HG02973 (cell line): ENCODE measurements at regions not wholly inside any gene's neighbourhood (a gene's known extent, or its start where the extent isn't known, plus 50 kb on each side); places are given as distances from the start of the nearest gene placed in this dataset.

Experiments used
- ATAC-seq: cut with Tn5 transposase; IDR thresholded peaks from one replicate; pipeline ENCODE4 v1.9.1; 2021; ENCODE audit warnings: moderate library complexity; ENCODE audit not compliant: unreplicated experiment

DNA sequence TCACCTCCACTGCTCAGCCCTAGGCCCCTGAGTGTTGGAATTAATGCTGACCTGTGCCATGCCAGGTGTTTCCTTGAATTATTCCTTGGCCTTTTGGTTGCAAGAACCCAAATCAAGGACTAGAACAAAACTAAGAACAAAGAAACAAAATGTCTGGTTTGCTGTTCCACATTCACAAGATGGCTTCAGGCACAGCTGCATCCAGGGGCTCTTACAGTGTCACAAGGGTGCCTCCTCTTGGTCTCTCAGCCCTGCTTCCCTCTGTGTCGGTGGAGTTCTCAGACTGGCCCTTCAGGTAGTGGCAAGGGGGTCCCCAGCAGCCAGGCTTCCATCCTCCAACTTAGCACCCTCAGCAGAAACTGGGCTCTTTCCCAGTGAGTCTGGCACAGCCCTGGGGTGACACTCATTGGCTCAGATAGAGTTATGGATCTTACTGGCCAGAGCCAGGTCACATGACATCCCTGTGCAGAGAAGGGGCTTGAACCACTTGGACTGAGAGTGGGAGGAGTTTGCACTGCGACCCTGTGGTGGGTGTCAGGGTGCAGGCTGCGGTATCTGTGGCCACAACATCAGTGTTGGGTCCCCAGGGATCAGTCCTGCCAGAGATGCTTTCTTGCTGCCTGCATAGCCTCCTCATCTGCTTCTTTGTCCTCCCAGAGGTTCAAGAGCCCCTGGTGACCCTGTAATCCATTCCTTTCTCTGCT is 427.7 kb upstream of the SULF2 start:
- ATAC-seq, result no peak

DNA sequence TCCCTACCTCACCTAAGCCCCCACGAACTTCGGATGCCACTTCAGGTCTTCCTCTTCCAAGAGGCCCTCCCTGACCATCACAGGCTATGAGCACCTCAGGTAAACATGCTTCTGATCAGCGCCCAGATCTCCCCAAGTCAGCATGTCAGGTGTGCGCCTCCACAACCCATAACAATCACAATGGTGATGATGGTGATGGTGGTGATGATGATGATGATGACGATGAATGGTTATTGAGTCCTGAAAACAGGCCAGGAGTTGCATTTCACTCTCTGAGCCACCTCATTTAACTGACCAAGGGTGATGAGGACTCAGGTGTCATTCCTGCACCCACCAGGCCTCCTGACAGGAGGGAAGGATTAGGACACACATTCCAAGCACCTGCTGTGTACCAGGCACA is 426.6 kb upstream of the SULF2 start:
- no peak for ATAC-seq

DNA sequence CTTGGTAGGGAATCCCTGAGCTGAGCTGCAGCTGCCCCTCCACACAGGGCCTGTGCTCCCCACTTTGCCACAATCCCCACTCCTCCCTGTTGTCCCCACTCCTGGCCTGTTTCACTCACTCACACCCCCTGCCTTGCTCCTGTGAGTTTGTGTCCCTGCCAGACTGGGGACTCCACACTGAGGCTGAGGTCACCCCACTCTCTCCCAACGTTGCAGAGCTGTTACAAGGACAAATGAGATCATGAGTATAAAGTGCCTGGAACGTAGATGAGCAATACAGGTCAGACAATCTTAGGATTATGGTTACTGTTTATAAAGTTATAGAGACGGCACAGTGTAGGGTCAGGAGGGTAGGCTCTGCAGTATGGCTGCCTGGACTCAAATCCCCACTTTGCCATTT is 426.0 kb upstream of the SULF2 start:
- ATAC-seq, result no peak

DNA sequence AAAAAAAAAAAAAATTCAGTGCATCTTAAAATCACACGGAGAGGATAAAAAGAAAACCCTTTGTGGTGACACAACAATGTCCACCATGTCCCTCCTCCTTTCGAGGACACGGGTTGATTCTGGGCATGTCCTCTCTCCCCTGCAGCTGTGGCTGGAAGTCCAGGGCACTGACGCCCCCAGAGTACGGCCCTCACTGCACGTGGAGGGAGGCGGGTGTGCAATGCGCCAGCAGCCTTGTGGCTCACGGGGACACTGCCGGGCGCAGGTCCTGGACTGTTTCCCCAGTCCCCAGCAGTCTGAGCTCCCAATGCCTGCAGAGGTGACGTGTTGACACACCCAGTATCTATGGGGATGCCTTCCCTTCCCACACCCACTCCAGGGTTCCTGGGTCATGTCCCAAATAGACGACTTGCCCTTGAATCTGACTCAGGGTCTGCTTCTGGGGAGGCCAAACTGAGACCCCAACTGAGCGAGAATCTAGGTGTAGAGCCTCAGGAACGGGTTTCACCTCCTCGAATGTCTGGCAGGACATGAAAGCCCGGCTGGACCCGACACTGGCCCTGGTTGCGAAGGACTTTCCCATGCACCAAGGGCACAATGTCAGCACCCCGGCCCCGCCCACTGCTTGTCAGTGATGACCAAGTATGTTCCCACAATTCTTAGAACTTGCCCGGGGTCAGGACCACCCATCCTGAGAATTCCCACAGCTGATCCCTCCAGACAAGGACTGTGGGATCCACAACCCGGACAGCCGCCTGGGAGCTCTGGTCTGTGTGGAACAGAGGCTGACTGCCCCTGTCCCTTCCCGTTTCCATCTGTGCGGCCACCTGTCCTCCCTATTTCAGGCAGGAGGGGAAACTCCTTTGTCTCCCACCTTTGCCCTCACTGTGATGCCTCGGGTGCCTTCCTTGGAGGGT is 425.1 kb upstream of the SULF2 start:
- ATAC-seq, result no peak

DNA sequence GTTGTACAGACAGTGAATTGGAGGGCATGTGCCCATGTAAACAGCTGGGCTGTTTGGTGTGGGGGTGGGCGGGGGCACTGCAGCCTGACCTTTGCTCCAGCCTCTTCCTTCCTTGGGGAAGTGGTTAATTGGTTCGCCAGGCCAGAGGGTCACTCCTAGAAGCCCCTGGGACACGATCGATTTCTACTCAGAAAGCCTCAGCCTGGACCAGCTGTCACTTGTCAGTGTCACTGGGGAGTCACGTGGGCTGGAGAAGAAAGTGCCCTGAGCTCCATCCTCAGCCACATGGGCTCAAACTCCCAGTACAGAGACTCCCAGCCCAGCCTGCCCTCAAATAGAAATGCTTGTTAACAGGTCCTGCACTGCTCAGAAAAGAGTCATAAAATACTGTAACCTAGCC is 423.8 kb upstream of the SULF2 start:
- no peak for ATAC-seq

DNA sequence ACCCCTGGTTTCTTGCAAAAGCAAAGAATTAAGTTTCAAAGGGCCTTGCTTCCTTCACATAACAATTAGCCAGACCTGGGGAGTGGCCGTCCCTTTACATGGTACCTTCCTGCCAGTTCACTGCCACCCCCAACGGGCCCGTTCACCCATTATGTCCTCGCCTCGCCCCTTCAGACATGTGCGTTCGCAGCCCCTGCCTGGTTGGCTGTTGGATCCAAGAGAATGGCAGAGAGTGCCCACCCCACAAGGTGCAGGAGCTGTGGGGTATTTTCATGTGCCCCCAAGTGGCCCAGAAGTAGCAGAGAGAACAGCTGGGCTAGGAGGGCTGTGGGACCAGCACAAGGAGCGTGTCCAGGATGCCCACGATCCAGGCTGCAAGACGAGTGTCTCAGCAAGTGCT is 422.9 kb upstream of the SULF2 start:
- no peak for ATAC-seq

DNA sequence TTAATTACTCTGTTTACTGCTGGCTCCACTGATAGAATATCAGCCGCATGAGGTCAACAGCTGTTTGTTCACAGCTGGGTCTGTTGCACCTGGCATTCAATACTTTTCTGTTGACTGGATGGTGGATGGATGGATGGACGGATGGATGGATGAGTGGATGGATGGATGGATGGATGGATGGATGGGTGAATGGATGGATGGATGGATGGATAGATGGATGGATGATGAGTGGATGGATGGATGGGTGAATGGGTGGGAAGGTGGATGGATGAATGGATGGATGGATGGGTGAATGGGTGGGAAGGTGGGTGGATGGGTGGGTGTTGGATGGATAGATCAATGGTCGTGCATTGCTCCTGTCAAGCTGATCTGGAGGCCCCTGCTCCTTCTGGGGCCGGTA is 422.2 kb upstream of the SULF2 start:
- ATAC-seq, result no peak

DNA sequence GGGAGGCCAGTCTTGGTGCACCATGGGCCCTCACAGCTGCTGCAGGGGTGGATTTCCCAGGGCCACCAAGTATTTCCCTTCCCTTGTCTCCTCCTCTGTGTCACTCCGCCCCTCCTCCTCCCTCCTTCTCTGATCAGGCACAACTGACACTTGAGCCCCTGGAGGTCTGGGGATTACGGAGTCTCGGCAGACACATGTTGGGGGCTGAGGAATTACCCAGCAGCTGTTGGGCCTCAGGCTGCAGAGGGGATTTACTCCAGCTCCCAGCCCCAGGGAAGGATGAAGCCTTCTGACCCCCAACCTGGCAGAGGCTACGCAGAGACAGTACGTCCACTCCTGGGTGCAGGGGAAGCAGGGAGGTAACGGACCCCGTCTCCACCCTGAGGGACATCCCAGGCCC is 420.5 kb upstream of the SULF2 start:
- ATAC-seq, result no peak

DNA sequence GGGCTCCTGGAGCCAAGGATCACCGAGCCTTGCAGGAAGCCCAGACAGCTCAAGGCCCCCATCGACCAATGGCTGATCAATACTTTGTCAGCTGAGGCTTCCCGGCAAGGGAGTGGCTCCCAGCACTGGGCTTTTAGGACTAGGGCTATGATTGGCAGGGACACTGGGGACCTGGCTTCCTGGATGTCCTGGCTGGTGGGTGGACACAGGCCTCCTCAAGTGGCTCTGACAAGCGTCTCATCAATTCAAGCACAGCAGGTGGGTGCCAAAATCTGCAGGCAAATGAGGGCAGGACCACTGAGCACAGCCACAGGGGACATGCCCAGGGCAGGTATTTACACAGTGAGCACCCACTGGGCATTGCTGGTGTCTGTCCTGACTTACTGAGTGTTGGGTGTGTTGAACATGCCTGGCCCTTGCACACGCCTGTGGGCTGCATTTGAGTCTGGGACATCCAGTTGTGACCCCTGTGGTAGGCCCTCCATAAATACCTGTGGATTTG is 420.1 kb upstream of the SULF2 start:
- no peak for ATAC-seq

DNA sequence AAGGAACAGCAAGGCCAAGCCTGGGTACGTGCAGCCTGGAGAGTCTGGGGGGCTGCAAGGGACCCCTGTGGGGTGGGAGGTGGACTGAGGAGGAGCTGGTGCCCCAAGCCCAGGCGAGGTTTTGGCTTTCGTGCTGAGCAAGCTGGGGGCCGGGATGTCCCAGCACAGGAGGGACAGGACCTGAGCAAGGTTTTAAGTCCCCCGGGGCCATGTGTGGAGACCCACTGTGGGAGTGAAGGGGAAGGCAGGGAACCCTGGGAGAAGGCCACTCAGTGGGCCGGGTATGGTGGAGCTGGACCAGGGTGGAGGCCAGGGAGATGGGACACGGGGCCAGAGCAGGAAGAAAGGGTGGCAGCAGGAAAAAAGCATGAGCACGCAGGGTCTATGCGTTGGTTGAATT is 419.2 kb upstream of the SULF2 start:
- no peak for ATAC-seq

DNA sequence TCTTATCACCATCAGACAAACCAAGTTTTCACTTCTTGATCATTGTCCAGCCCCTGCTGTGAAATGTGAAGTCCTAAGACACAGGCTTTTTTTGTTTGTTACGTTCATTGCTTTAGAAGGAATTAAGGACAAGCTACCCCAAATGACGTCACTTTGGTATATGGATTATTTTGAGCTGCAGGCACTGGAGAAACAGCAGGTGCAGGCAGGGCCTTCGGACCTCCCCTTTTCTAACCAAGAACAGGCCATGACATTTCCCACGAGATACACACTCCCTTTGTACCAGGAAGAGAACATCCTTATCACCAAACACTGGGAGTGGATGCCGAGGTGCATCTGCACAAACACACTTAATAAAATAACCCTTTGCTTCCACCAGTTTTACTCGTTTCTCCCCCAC is 418.0 kb upstream of the SULF2 start:
- ATAC-seq, result no peak

DNA sequence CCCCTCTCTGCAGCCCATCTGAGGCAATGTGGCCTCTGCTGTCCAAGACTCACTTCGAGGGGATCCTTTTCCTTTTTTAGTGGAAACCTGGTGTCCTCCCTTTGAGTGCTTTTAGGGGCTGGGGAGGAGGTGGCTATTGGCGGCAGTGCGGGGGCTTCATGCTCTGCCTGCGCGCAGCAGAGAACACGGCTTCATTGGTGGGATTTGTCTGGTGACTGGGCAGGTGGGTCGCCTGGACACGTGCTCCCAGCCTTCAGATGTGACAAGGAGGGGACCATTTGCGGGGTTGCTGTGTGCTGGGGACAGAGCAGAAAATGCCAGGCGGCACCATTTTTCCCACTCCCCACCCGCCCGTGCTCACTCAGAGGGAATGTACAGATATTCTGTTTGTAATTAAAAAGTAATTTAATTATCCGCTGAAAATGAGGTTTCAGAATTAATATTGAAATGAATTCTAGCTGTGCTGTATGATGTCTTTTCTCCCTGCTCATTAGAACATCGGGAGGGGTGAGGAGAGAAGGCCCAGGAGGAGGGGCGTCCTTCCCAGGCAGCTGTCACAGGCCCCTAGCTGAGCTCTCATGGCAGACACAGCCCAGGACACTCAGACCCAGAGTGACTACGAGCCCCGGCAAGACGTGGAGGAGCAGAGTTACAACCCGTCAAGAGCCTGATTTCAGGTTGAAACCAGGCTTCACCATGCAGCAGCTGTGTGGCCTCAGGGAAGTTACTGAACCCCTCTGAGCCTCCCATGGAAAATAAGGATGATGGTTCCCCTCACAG is 417.2 kb upstream of the SULF2 start:
- ATAC-seq, result no peak

DNA sequence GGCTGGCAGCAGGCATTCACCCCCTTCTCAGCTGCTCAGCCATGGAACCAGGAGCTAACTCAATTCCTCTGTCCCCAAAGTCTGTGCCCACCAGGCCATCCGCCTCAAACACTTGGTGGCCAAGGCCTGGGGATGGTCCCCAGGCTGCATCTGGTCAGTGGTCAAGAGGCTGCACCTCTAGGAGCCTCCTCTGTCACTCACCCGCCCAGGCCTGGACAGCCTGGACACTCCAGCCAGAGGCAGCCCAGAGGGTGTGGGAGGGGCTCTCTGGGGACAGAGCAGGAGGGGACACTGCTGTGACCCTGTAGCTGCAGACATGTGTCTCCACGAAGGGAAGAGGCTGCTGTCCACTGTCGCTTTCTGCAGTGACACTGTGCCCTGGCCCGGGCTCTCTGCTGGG is 416.6 kb upstream of the SULF2 start:
- ATAC-seq, result no peak

DNA sequence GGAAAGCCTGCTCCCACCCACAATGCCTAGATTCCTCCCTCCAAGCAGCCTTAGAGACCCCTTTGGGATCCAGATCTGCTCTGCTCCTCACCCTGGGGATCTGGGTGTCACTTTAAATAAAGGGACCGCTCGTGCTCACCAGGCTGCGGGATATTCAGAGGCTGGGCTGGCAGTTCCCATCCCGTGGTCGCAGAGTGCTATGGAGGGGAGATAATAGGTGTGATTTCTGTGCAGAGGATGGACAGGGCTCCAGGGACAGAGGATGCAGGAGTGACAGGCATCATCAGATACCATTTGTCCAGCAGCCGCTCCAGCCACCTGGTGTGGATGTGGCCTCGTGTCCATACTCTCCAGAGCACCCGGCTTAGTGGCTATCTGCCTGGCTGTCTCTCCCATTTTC is 415.9 kb upstream of the SULF2 start:
- no peak for ATAC-seq

DNA sequence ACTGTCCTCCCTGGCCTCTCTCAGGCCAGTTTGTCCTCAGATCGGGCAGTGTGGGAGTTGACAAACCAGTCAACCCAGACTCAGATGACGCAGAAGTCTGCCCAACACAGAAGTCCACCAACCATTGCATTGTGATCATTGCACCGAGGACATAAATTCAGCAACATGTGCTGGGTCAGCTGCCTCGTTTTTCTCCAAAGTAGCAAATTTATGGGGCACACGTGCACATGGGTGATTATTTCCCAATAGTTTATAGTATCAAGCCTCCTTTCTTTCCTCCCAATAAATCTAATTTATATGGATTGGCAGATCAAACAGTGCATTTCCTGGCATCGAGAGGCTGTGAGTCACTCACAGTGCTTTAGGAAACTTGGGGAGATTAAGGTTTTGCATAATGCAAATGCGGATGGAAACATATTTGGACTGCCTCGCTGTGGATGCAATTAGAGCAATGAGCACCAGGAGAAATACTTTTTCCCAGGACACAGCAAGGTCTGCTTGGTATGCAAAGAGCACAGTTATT is 413.7 kb upstream of the SULF2 start:
- no peak for ATAC-seq

DNA sequence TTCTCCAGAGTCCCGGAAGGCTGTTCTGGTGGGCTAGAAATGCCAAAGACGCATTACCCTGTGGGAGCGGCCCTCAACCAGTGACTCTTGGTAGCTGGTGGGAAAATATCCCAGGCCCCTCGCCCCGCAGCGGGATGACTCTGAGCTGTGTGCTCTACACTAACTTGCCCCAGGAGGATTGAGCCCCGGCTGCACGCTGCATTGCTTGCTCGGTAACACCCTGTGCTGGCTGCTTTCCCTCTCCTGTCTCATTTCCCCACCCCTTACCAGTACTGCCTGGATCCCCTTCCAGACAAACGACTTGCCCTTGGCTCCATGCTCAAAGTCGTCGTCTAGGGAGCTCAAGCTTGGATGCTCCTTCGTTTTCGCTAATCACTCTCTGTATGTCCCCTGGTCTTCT is 411.8 kb upstream of the SULF2 start:
- no peak for ATAC-seq

DNA sequence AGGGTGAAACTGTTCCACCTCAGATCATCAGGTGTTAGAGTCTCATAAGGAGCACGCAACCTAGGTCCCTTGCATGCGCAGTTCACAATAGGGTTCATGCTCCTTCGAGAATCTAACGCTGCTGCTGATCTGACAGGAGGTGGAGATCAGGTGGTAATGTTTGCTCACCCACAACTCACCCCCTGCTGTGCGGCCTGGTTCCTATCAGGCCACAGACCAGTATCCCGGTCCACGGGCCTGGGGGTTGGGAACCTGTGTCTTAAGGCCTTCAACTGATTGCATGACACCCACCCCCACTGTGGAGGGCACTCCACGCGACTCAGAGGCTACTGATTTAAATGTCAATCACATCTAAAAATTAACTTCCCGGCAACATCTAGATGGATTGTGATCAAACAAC is 411.2 kb upstream of the SULF2 start:
- ATAC-seq, result no peak

DNA sequence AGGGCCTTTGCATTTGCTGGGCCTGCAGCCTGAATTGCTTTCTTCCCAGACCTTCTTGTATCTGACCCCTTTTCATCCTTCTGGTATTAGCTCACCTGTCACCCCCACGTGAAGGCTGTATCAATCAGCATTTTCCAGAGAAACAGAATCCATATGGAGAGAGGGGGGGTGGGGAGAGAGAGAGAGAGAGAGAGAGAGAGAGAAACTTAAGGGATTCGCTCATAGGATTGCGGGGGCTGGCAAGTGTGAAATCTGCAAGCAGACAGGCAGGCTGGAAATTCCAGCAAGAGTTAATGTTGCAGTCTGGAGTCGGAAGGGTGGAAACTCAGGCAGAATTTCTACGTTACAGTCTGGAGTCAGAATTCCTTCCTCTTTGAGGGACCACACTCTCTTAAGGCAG is 410.7 kb upstream of the SULF2 start:
- ATAC-seq, result no peak

DNA sequence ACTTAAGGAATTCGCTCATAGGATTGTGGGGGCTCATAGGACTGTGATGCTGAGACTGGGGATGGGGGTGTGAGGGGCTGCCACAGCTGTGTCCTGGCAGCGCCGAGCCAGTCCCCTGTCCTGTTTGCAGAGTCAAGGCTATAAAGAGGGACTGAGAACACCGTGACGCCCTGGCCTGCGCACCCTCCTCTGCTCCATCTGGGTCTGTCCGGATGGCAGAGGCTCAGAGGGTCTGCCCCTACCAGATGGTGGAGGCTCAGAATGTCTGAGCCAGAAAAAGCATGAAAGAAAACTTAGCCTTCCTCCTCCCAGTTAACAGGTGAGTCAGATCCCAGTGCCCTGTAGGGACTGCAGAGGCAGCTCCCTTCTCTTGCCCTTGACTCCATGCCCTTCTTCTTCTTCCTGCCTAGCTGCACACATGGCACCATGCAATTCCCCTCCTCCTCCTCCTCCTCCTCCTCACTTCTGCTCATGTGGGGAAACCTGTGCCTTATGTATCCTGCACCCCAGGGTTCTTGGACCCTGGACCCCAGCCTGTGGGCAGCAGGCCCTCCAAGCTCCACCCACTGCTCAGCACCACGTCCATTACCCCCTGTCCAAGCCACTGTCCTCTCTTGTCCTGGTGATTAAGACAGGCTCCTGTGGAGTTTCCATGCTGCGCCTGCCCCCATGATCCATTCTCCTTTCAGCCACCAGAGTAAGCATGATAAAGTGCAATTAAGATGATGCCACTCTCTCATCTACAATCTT is 410.0 kb upstream of the SULF2 start:
- ATAC-seq, result no peak

DNA sequence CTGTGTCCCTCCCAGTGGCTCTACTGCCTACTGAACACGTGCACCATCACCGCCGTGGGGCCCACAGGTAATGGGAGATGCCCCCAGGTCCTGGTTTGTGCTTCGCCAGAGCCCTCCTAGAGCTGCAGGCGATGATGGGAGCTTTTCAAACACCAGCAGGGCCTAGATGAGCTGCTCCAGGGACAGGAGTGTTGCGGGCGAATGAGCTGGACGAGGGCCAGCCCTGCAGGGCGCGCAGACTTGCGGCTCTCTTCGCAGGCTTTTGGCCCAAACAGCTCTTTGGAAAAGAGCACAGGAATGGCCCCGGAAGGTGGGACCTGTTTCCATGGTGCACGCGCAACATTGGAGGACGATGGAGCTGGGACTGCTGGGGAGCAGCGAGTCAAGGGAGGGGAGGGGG is 409.3 kb upstream of the SULF2 start:
- ATAC-seq, result no peak
